NCI-H510A treated with DMSO at 0.1 percent for 48 hours (cell line): ENCODE measurements at regions not wholly inside any gene's neighbourhood (a gene's known extent, or its start where the extent isn't known, plus 50 kb on each side); places are given as distances from the start of the nearest gene placed in this dataset.

ENCODE experiments used
- DNase-seq: peaks from one replicate; lab custom pipeline; 2025; lab: John Stamatoyannopoulos, UW

DNA sequence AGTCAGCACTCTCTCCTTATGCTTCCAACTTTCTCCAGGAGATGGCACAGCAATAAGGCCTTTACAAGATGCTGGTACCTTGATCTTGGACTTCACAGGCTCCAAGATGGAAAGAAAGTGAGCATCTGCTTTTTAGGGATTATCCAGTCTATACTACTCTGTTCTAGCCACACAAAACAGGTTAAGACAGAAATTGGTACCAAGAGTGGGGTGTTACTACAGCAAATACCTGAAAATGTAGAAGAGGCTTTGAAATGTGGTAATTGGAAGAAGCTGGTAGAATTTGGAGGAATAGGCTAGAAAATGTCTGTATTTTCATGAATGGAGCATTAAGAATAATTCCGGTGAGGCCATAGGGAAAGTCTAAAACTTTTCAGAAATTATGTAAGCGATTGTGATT is 484.8 kb upstream of the GRIA1 start:
- DNase-seq: no peak

DNA sequence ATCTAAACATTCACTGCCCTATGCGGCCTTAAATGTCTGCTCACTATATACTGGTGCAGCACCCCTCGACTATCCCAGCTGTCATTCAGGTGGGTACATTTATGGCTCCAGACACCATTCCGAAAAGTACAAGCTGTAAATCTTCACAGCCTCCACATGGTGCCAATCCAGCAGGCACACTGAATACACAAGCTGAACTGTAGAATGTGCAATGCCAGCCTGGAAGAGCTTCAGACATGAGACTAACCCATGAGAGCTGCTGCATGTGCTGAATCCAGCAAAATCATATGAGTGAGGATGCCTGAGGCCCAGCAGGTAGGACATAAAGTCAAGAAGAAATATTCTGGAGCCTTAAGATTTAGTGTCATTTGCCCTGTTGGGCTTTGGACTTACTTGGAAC is 483.8 kb upstream of the GRIA1 start:
- DNase-seq: no peak

- no peak for DNase-seq
Observed at GRCh38 chr5:153014194-153014593, 476.3 kb upstream of the GRIA1 start.

GRCh38 chr5:153018121-153018520 is 472.3 kb upstream of the GRIA1 start:
- DNase-seq: no peak

DNA sequence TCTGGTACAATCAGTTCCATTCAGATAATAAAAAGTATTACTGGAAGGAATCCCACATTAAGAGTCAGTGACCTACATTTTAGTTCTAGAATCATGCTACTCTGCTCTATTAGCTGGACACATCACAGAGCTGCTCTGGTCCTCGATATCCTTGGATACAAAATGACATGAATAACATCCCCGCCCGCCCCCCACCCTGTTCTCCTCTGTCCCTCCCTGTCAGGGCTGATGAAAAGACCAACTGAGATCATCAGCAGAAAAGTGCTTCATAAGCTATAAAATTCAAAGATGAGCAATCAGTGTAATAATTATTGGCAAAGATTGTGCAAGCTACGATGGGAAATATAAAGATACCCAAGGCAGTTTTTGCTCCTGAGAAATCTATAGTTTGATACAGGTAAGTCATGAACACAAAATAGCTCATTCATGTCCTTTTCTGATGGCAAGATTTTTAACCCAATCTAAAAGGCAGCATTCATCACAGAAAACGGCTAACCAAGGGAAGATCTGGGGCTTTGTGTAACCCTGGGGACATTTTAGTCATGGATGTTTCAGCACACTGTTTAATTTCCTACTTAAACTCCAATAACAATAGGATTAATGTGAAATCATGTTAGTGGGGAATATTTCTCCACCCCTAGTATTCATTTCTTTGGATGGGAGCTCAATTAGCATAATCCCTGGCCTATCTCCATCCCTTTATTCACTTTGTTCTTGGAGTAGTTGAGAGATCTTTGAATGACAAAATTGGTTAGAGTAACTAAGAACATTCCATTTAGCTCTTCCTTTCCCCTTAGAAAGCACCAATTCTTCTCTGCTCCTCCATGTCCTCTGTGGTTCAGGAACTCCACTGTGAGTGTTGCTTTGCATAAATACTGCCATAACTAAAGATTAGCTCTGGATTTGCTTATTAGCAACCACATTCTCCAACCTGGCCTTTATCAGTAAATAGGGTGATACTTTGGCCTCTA is 459.4 kb upstream of the GRIA1 start:
- DNase-seq: no peak

- no peak for DNase-seq
Observed at GRCh38 chr5:153039501-153039900, 451.0 kb upstream of the GRIA1 start.

- DNase-seq: no peak
Observed at GRCh38 chr5:153043886-153044285, 446.6 kb upstream of the GRIA1 start.

DNA sequence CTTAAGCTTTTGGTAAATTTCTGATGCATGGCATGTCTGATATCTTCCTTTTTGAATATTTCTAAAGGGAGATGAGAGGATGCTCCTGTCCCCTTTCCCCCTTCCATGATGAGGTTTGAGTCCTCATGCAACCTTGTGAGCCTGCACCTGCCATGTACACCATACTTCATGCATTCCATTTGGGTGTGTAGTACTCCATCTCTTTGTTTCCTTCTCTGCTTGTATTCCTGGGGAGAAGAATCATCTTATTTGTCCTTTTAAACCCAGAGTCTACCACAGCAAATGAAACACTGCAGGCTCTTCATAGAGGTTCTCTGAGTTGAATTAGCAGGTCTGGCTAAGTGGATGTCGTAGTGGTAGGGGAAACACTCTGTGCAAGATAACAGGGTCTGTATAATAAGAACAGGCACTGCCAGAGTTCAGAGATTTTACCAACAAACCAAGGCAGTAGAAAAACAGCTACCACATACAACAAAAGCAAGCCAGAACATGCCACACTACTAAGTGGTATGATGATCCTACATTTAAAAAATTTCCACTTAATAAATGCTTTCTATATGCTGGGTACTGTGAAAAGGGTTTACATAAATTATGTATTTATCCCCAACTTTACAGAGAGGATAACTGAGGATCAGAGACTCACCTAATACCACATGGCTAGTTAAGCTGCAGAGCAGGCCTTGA is 439.8 kb upstream of the GRIA1 start:
- DNase-seq: no peak

DNA sequence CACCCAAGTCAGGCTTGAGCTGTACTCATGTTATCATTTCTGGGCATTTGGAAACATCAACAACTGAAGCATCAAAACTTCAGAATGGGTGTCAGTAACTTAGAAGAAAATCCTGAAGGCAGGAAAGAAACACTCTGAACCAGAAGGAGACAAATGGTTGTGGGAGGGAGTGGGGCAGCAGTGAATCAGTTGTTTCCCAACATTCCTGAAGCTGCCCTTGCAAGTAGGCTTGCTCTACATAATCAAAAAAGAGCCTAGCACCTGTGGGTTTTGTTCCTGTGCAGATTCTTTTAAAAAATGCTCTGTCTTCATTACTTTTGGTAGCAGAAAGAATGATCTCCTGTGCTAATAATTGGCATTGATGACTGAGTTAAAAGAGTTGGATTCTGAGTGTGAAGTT is 424.2 kb upstream of the GRIA1 start:
- DNase-seq: no peak

DNA sequence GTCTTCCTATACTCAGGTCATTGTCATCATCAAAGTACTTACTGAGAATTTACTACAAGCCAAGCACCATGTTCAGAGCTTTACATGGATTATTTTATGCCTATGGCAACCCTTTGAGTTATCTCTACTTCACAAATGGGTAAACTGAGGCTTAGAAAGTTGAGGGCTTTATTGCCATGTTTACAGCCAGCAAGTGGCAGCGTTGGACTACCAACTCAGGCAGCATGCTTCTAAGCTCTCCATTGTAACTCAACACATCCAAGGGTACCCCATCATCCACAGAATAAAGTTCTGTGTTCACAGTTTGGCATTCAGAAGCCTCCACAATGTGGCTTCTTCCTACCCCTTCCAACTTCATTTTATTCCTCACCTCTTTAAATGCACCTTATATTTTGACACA is 422.6 kb upstream of the GRIA1 start:
- no peak for DNase-seq

- no peak for DNase-seq
Observed at GRCh38 chr5:153079396-153079795, 411.1 kb upstream of the GRIA1 start.

- no peak for DNase-seq
Observed at GRCh38 chr5:153080940-153081339, 409.5 kb upstream of the GRIA1 start.

DNA sequence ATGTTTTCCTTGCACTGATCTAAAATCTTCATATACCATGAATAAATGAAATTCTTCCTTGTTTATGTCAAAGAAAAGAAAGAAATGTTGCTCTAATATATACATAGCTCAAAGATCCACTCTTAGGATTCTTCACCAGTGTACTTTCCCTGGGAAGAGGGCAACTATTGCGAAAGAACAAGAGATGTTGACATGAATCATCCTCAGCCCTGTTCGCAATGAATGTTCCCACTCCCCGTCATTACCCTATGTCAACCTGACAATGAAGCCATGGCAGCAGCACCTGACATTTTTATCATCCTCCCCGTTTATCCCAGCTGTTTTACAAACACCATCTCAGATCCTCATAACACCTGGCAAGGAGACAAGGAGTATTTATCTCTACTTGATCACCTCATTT is 409.1 kb upstream of the GRIA1 start:
- DNase-seq: peak; percentile 30

- DNase-seq: no peak
Observed at GRCh38 chr5:153084511-153084910, 406.0 kb upstream of the GRIA1 start.

GRCh38 chr5:153086486-153086885 is 404.0 kb upstream of the GRIA1 start:
- no peak for DNase-seq

- no peak for DNase-seq
Observed at GRCh38 chr5:153088538-153088937, 401.9 kb upstream of the GRIA1 start.

GRCh38 chr5:153094333-153094732 is 396.1 kb upstream of the GRIA1 start:
- no peak for DNase-seq

DNA sequence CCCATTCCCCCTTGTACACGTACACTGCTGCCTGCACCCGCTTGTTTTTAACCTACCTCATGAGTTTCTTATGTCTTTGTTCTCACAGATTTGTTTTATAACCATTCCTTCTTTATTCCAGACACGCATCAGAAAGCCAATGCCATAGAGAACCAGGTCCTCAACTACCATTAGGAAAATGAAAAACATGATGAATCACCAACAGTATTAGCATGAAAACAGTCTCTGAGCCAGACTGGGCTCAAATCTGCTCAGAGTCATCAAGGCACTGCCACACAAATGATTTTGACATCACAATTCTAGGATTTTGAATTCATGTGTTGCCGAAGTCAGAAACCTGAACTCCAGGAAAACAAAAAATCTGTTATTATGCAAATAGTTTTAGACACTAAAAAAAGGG is 394.1 kb upstream of the GRIA1 start:
- no peak for DNase-seq

DNA sequence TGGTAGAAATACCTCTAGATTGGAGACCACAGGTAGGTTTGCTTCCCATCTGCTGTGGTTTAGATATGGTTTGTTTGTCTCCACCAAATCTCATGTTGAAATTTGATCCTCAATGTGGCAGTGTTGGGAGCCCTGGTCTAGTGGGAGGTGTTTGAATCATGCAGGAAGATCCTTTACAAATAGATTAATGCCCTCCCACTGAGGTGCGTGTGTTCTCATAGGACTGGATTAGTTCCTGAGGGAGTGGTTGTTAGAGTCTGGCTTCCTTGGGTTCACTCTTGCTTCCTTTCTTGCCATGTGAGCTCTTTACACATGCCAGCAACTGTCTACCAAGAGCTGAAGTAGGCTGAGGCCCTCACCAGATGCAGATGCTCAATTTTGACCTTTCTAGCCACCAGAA is 391.1 kb upstream of the GRIA1 start:
- peak; percentile 18 for DNase-seq

- no peak for DNase-seq
Observed at GRCh38 chr5:153101235-153102180, 389.0 kb upstream of the GRIA1 start.

GRCh38 chr5:153116916-153117315 is 373.6 kb upstream of the GRIA1 start:
- no peak for DNase-seq

DNA sequence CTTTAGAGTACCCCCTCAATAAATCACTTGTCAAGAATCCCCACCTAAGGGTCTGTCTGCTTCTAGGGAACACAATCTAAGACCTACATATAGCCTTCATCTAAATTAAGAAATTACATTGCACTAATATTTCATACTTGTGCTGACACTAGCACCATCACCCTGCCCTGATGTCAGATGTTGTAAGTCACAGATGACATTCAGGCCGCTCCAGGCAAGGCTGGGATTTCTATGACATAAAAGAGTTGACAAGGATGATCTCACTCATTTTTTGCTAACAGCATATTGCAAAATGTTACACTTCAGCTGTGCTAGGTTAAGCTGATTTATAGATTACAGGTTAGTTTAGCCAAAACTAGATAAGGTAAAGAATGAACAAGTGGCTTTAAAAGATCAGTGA is 372.5 kb upstream of the GRIA1 start:
- no peak for DNase-seq
